Karpas-422 (cell line): ENCODE measurements at regions not wholly inside any gene's neighbourhood (a gene's known extent, or its start where the extent isn't known, plus 50 kb on each side); places are given as distances from the start of the nearest gene placed in this dataset.

ENCODE experiments used
- DNase-seq: peaks from one replicate; pipeline ENCODE4 v3.0.0-alpha.2; 2015
- H2AFZ ChIP-seq: fragments of 200-600 bp; sonication (generic); 2 replicates; pipeline ENCODE4 v1.6.1; 2014; ENCODE audit warnings: antibody characterized with exemption, low read length, mixed read lengths
- H3K27ac ChIP-seq: fragments of 200-600 bp; sonication (generic); 2 replicates; pipeline ENCODE4 v1.5.1; 2014; ENCODE audit warnings: mild to moderate bottlenecking, low read length, moderate library complexity
- H3K27me3 ChIP-seq: fragments of 200-600 bp; sonication (generic); 2 replicates; pipeline ENCODE4 v1.6.1; 2014; ENCODE audit warnings: low read length, mixed read lengths
- H3K36me3 ChIP-seq: fragments of 200-600 bp; sonication (generic); 2 replicates; pipeline ENCODE4 v1.6.1; 2014; ENCODE audit warnings: low read length, mixed read lengths; ENCODE audit not compliant: insufficient read depth
- H3K4me1 ChIP-seq: fragments of 200-600 bp; sonication (generic); 2 replicates; pipeline ENCODE4 v1.6.1; 2014; ENCODE audit warnings: mild to moderate bottlenecking, low read length, mixed read lengths
- H3K4me2 ChIP-seq: fragments of 200-600 bp; sonication (generic); 2 replicates; pipeline ENCODE4 v1.6.1; 2014; ENCODE audit warnings: low read length, low read depth, mild to moderate bottlenecking; ENCODE audit not compliant: poor library complexity, severe bottlenecking
- H3K4me3 ChIP-seq: fragments of 200-600 bp; sonication (generic); 2 replicates; pipeline ENCODE4 v1.5.1; 2014; ENCODE audit warnings: mild to moderate bottlenecking, antibody characterized with exemption, low read length, mixed read lengths
- H3K79me2 ChIP-seq: fragments of 200-600 bp; sonication (generic); 2 replicates; pipeline ENCODE4 v1.6.1; 2014; ENCODE audit warnings: mild to moderate bottlenecking, low read length, mixed read lengths
- H3K9ac ChIP-seq: fragments of 200-600 bp; sonication (generic); 2 replicates; pipeline ENCODE4 v1.6.0; 2014; ENCODE audit warnings: low read length
- H3K9me2 ChIP-seq: fragments of 200-600 bp; sonication (generic), shearing (Covaris generic); replicated peaks from 2 replicates; pipeline ENCODE4 v1.6.0; 2014; ENCODE audit warnings: mild to moderate bottlenecking, low read length, moderate library complexity; ENCODE audit not compliant: insufficient read depth
- H3K9me3 ChIP-seq: fragments of 300-700, 200-600 bp; sonication (generic); 2 replicates; pipeline ENCODE4 v1.6.1; 2014; ENCODE audit warnings: low read length, mixed read lengths
- H4K20me1 ChIP-seq: fragments of 200-600 bp; sonication (generic); 2 replicates; pipeline ENCODE4 v1.6.1; 2014; ENCODE audit warnings: mild to moderate bottlenecking, antibody characterized with exemption, low read length, low read depth; ENCODE audit not compliant: insufficient read depth

DNA sequence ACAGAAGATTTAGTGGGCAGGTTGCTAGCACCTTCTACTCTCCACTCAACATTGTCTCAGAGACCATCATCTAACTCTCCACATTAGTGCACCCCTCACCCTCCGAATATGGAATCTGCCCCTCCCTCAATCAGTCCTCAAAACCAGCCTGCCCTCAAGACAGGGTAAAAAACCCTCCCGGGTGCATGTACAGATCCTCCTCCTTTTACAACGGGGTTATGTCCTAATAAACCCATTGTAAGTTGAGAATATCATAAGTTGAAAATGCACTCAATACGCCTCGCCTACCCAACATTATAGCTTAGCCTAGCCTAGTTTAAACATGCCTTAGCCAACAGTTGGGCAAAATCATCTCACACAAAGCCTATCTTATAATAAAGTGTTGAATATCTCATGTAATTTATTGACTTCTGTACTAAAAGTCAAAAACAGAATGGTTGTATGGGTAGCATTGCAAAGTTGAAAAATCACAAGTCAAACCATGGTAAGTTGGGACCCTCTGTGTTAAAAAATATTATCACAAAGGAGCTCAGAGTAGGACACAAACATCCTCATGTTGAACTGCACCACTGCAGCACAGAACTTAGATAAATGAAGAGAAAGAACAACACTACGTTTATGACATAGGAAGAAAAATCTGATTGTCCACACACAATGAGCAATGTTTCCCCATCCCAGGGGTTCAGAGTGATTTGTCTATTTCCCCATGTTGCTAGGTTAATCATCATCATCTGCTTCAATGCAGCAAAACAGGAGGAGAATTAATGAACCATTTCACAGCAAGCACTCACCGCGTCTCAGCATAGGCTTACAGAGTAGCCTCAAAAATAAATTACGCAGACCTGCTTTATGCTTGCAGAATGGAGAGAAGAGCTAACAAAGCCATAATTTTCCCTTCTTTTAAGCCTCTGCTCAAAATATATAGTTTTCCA is 184.1 kb upstream of the ARL4C start:
- Histone ChIP-seq H2AFZ (no peak overlapping the region), H3K9ac (no peak overlapping the region), H3K4me2 (no peak overlapping the region), H4K20me1 (no peaks in the 10 kb centered on the region), H3K79me2 (no peaks in the 10 kb centered on the region), H3K4me1 (no peaks in the 10 kb centered on the region), H3K36me3 (no peaks in the 10 kb centered on the region), H3K9me3 (no peaks in the 10 kb centered on the region), H3K27ac (no peak overlapping the region), H3K4me3 (no peak overlapping the region), H3K27me3 (no peaks in the 10 kb centered on the region), H3K9me2 (no peaks in the 10 kb centered on the region)
- DNase-seq: no peak

DNA sequence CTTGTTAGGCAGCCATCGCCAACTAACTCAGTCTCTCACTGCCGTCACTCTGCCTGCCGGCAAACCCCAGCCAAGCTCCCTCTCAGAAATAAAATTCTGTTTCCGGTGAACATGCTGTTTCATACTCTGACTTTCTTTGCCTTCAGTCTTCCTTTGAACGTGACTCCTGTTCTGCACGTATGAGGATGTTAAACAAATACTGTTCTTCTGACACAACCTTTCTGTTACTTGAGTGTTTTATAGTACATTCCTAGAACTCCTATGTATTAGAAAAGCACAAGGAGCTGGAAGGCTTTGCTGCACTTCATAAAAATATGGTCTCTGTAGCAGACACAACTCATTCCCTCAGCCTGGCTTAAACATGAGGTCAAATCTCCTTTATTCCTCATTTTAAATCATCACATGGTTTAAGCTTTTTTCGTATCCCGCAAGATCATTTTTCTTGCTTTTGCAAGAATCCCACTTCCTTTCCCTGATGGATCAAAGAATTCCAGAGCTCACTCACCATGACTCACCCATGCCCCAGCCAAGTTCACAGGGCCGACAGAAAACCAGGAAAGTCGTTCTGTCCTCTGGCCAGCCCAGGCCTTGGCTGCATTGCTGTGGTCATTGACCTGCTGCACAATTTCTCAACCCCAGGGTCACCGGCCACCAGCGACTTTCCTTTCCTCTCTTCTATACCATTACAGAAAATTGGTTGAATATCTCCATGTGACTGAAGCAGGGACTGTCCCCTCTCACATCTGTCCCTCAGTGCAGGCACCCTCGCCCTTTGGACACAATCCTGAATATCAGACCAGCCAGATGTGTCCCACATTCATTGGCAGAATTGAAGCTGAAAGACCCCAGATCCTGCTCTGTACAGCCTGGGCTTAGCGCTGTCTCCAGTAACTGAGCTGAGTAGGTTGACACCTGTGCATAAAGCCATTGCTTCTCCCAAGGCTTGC is 183.1 kb upstream of the ARL4C start:
- Histone ChIP-seq H3K4me2 (no peak overlapping the region), H3K36me3 (no peaks in the 10 kb centered on the region), H3K79me2 (no peaks in the 10 kb centered on the region), H3K4me3 (no peak overlapping the region), H3K27me3 (no peaks in the 10 kb centered on the region), H2AFZ (no peak overlapping the region), H3K9ac (no peak overlapping the region), H3K27ac (no peak overlapping the region), H3K4me1 (no peaks in the 10 kb centered on the region), H3K9me2 (no peaks in the 10 kb centered on the region), H3K9me3 (no peaks in the 10 kb centered on the region), H4K20me1 (no peaks in the 10 kb centered on the region)
- DNase-seq: no peak

DNA sequence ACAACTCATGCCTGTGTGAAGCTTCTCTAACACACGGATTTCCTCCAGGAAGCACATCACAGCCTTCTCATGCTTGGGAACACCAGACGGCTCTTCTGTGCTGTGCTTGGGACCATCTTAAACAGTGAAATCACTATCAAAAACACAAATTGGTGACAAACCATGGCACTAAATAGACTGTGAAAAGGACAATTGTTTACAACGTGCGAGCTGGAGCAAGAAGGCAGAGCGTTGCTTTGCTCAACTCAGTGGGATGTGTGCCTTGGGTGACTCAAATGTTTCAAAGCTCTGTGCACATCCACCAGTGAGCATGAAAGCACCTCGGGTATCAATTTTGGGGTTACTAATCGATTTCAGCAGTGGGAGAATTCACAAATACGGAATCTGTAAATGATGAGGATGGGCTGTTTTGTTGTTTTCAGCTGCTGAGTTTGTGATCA is 182.4 kb upstream of the ARL4C start:
- H3K4me3 ChIP-seq: no peak overlapping the region
- H4K20me1 ChIP-seq: no peaks in the 10 kb centered on the region
- H3K9ac ChIP-seq: no peak overlapping the region
- H3K9me2 ChIP-seq: no peaks in the 10 kb centered on the region
- no peak overlapping the region for H2AFZ ChIP-seq
- H3K27me3 ChIP-seq: no peaks in the 10 kb centered on the region
- no peak overlapping the region for H3K4me2 ChIP-seq
- no peak for DNase-seq
- no peaks in the 10 kb centered on the region for H3K4me1 ChIP-seq
- no peak overlapping the region for H3K27ac ChIP-seq
- no peaks in the 10 kb centered on the region for H3K79me2 ChIP-seq
- H3K36me3 ChIP-seq: no peaks in the 10 kb centered on the region
- no peaks in the 10 kb centered on the region for H3K9me3 ChIP-seq

DNA sequence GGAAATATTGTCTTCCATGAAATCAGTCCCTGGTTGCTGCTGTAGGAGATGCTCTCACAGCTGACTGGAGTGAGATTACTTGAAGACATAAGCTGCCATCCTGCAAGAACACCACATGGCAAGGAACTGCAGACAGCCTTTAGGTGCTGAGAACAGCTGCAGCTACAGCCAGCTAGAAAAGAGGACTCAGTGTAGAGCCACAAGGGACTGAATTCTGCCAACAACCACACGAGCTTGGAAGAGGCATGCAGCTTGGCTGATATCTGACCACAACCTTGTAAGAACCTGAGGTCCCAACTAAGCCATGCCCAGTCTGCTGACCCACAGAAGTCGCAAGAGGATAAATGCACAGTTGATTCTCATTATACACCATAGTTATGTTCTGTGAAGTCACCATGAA is 181.8 kb upstream of the ARL4C start:
- no peak overlapping the region for H2AFZ ChIP-seq
- H3K9me3 ChIP-seq: no peaks in the 10 kb centered on the region
- H3K27me3 ChIP-seq: no peaks in the 10 kb centered on the region
- H4K20me1 ChIP-seq: no peaks in the 10 kb centered on the region
- no peak overlapping the region for H3K27ac ChIP-seq
- no peak overlapping the region for H3K9ac ChIP-seq
- H3K4me2 ChIP-seq: no peak overlapping the region
- H3K4me3 ChIP-seq: no peak overlapping the region
- no peaks in the 10 kb centered on the region for H3K4me1 ChIP-seq
- H3K9me2 ChIP-seq: no peaks in the 10 kb centered on the region
- no peaks in the 10 kb centered on the region for H3K36me3 ChIP-seq
- DNase-seq: no peak
- H3K79me2 ChIP-seq: no peaks in the 10 kb centered on the region

DNA sequence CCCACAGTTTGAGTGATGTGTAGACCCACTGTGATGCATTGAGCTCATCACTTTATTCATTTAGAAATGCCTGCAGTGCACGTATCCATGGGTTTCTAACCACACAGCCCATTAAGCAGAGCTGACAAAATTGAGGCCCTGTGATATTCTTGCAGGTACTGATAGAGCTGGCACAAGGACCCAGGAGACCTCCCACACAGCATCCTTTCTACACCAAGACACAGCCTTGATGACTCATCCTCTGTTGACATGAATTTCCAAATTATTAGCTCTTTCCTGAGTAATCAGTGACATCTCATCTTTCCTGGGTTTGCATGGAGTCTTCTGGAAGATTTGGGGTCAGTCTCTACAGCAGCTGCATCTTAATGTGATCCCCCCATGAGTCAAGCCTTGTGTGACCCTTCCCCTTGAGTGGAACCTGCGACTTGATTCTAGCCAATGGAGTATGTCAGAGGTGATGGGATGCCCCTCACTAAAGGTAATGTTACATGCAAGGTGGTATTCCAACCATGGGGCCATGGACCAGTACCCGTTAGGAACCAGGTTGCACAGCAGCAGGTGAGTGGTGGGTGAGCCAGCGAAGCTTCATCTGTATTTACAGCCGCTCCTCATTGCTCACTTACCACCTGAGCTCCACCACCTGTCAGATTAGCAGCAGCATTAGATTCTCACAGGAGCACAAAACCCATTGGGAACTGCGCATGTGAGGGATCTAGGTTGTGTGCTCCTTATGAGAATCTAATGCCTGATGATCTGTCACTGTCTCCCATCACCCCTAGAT is 181.1 kb upstream of the ARL4C start:
- Histone ChIP-seq H3K9me3 (no peaks in the 10 kb centered on the region), H3K4me1 (no peaks in the 10 kb centered on the region), H3K4me2 (no peak overlapping the region), H2AFZ (no peak overlapping the region), H3K27me3 (no peaks in the 10 kb centered on the region), H3K9me2 (no peaks in the 10 kb centered on the region), H3K79me2 (no peaks in the 10 kb centered on the region), H3K36me3 (no peaks in the 10 kb centered on the region), H3K9ac (no peak overlapping the region), H3K27ac (no peak overlapping the region), H4K20me1 (no peaks in the 10 kb centered on the region), H3K4me3 (no peak overlapping the region)
- no peak for DNase-seq

DNA sequence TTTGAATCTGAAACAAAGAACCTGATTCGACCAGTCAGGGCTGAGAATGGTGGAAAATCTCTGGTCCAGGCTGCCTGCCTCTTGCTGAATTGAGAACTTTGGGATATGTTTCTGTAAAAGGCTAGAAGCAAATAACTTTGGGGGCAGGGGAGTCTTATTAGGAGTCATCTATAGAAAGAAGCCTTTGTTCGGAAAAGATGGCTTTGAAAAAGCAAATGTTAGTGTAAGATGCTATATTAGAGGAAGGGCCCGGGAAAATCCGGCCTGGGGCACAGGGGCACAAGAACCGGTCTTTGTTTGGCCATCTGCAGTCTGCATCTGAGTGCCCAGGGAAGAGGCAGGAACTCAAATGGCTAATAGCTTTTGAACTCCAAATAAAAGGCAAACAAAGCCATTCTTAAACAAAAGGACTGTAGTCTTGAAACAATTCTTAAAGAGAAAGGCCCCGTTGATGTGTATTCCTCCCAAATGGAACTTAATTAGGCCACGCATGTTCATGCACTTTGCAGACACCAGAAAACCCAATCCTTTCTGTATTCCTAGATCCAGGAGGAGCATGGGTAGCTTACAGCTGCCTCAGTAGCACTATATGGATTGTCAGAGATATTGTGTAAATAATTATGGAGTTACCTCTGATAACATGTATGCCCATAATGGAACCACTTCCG is 180.0 kb upstream of the ARL4C start:
- no peaks in the 10 kb centered on the region for H3K9me2 ChIP-seq
- H4K20me1 ChIP-seq: no peaks in the 10 kb centered on the region
- DNase-seq: no peak
- no peak overlapping the region for H3K9ac ChIP-seq
- H2AFZ ChIP-seq: no peak overlapping the region
- no peak overlapping the region for H3K4me2 ChIP-seq
- H3K4me1 ChIP-seq: no peaks in the 10 kb centered on the region
- H3K36me3 ChIP-seq: no peaks in the 10 kb centered on the region
- H3K27me3 ChIP-seq: no peaks in the 10 kb centered on the region
- H3K4me3 ChIP-seq: no peak overlapping the region
- no peaks in the 10 kb centered on the region for H3K79me2 ChIP-seq
- H3K27ac ChIP-seq: no peak overlapping the region
- no peaks in the 10 kb centered on the region for H3K9me3 ChIP-seq

DNA sequence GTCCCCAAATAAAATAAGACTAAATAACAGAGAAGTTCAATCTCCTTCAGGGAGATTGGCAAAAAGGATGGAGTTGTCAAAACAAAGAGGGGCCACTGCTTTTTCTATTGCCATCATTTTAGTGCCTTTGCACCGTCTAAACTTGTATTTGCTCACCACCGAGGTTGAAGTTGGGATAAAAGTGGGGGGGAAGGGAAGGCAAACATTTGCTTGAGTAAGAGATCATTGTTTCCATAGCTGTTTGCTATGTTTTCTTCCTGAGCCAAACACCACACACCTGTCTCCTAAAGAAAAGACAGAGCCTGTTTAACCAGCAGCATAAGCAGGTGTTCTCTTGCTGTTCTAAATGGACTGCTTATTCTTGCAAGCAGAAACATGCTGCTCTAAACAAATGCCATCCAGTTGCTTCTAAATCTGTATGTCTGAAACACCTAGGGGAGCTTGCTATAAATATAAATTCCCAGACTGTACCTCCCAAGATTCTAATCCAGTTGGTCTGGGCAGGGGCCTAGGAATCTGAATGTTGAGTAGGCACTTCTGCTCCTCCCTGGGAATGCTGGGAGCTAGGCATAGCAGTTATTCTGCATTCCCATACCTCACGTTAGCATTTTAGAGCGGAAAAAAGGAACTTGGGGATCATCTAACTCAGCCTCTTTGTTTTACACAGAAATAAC is 179.4 kb upstream of the ARL4C start:
- Histone ChIP-seq H4K20me1 (no peaks in the 10 kb centered on the region), H2AFZ (no peak overlapping the region), H3K4me3 (no peak overlapping the region), H3K79me2 (no peaks in the 10 kb centered on the region), H3K27ac (no peak overlapping the region), H3K4me1 (no peaks in the 10 kb centered on the region), H3K9me3 (no peaks in the 10 kb centered on the region), H3K9ac (no peak overlapping the region), H3K9me2 (no peaks in the 10 kb centered on the region), H3K27me3 (no peaks in the 10 kb centered on the region), H3K36me3 (no peaks in the 10 kb centered on the region), H3K4me2 (no peak overlapping the region)
- no peak for DNase-seq
